VCaP (cell line): ENCODE measurements at regions not wholly inside any gene's neighbourhood (a gene's known extent, or its start where the extent isn't known, plus 50 kb on each side); places are given as distances from the start of the nearest gene placed in this dataset.

Experiments used
- H3K27ac ChIP-seq: fragments of 450-650 bp; 2 replicates; pipeline ENCODE4 v1.5.1; 2017
- TF ChIP-seq, protein P1 (sequence below): fragments of 450-650 bp; conservative IDR thresholded peaks from 2 replicates; pipeline ENCODE4 v1.5.1; 2017; ENCODE audit warnings: mild to moderate bottlenecking, moderate library complexity

- H3K27ac ChIP-seq = no peak overlapping the region
- TF ChIP-seq, protein P1, sequence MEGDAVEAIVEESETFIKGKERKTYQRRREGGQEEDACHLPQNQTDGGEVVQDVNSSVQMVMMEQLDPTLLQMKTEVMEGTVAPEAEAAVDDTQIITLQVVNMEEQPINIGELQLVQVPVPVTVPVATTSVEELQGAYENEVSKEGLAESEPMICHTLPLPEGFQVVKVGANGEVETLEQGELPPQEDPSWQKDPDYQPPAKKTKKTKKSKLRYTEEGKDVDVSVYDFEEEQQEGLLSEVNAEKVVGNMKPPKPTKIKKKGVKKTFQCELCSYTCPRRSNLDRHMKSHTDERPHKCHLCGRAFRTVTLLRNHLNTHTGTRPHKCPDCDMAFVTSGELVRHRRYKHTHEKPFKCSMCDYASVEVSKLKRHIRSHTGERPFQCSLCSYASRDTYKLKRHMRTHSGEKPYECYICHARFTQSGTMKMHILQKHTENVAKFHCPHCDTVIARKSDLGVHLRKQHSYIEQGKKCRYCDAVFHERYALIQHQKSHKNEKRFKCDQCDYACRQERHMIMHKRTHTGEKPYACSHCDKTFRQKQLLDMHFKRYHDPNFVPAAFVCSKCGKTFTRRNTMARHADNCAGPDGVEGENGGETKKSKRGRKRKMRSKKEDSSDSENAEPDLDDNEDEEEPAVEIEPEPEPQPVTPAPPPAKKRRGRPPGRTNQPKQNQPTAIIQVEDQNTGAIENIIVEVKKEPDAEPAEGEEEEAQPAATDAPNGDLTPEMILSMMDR = no peak
These were observed 585.8 kb downstream of the GLRX3 start for GRCh38 chr10:130721971-130722370.

DNA sequence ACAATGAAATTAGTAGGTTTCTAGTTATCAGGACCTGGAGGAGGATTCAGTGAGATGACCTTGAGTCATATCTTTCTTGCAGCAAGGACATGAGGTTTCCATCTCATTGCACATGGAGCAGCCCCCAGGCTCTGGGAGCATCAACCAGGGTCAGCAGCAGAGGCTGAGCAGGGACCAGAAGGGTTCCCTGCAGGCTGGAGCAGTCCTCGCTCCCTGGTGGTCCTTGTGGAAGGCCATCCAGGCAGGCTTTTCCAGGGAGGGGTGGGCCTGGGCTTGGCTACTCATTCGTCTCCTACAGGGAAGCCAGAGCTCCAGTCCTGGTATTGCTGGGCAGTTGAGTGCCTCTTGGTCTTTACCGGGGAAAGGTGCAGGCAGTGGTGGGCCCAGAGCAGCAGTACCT, 587.5 kb downstream of the GLRX3 start:
- TF ChIP-seq, protein P1 = no peak
- H3K27ac ChIP-seq = peak overlapping the region; percentile 94; the same call in 1 of the 2 replicates

DNA sequence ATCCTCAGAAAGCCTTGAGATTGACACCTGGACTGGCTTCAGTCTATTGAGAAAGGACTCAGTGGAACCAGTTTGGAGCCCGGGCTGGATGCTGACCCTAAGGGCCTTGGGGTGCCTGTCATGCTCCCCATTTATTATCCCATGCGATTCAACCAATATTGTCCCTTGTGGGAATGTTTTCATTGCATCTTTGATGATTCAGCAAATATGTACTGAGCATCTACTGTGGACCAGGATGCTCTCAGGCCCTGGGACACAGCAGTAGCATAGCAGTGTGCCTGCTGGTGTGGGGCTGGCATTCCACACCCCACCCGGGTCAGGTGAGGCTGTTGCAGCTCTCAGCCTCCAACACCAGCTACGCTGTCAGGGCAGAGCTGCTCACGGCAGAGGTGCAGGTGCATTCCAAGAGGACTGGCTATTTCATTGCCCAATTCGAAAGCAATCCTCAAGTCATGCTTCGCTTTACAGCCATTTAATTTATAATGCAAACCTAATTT, 586.0 kb downstream of the TCERG1L start:
- TF ChIP-seq, protein P1 = no peak
- H3K27ac ChIP-seq = peak overlapping the region; percentile 94

- H3K27ac ChIP-seq = peak overlapping the region; percentile 94
- TF ChIP-seq, protein P1 = no peak
These were observed 584.4 kb downstream of the TCERG1L start for GRCh38 chr10:130726996-130727725.

DNA sequence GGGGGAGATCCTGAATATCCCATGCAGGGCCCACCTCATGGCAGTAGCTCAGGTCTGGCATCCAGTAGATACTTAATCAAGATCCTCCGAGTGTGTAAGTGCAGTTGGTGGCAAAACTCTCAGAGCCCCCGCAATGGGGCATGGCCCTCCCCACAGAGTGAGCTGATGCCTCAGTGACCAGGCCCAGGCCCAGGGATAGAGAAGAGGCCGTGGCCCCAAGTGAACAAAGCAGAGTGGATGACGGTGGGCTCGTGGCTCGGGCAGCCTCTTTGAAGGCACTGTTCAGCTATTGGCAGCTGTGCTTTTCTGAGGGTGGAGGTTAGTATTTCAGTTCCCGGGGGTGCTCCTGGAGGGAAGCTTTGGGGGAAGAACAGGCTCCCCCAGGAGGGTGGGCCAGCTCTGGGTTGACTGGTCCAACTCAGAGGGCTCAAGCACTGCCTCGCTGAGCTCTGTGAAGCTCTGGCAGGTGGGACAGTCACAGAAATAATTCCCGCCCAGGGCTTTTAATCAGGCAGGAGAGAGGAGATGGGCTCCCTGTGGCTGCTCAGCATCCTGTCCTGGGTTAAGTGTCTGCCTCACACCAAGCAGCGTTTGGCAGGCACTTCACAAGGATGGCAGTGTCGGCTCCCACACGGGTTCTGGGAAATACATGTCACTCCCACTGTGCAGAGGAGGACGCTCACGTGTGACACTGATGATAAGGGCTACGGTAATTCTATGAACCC, 583.6 kb downstream of the TCERG1L start:
- TF ChIP-seq, protein P1 = no peak

DNA sequence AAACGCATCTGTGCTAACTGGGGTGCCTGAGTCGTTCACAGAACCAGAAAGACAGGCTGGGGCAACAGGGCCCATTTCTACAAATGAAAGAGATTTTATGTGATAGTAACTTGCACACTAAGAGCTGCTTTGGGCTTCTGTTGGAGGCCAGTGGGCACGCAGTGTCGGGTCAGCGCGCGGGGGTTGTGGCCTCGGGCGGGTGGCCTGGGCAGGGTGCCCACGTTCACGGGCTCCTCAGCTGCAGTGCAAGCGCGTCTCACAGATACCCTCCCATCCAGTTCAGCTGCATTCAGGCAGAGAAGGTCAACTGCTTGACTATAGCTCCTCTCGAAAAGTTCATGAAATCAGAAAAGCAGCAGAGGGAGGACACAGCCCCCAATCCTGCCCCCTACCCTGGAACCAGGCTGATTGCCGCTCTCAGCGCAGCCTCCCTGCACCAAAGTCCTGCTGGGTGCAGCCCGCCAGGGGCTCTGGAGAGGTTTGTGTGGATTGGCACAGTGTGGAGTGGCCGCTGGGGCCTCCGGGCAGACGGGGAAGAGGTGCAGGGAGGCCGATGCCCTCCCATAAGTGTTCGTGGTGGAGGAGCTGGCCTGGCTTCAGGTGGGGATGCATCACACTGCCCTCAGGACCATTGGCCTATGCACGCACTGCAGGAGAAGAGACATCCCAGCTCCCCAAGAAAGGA, 582.8 kb downstream of the TCERG1L start:
- TF ChIP-seq, protein P1 = no peak
- peak overlapping the region; percentile 94 for H3K27ac ChIP-seq

More for the DNA sequence above, 583.6 kb downstream of the TCERG1L start:
- H3K27ac ChIP-seq = peak overlapping the region; percentile 94

DNA sequence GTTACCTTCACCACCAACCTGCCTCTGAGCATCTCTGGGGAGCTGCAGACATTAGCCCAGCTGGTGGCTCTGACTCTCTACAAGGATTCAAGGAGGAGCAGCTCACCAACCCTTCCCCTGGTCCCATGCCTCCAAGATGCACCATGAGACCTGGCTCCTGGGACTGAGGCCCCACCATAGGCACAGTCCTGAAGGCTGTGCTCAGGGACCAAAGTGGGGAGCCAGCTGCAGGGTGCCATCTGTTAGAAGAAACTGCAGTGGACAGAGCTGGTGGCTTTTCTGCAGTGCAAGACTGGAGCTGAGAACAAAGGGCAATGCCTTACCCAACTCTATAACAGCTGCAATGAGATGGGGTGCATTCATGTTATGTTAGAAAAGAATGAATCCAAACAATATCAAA, 581.6 kb downstream of the TCERG1L start:
- TF ChIP-seq, protein P1 = no peak
- peak overlapping the region; percentile 94; the same call in 1 of the 2 replicates for H3K27ac ChIP-seq
